Ureter (tissue), 1 donor: ENCODE measurements at regions not wholly inside any gene's neighbourhood (a gene's known extent, or its start where the extent isn't known, plus 50 kb on each side); places are given as distances from the start of the nearest gene placed in this dataset.
"Not testable (repeated sequence)": the region's sequence is repeated elsewhere in the genome, so short reads cannot be mapped to it uniquely, and the experiment has no call there.

Experiments
- DNase-seq: peaks from one replicate; pipeline ENCODE4 v3.0.0-alpha.2; 2020; ENCODE audit warnings: low spot score
- donor health status: DM: yes; HTN: yes; CAD: no.

- DNase-seq: no peak
These were observed 203.2 kb downstream of the LAS1L start for GRCh38 chrX:65331371-65331770.

- no peak for DNase-seq
These were observed 234.3 kb downstream of the LAS1L start for GRCh38 chrX:65300104-65300809.

- not testable (repeated sequence) for DNase-seq
These were observed 251.7 kb downstream of the LAS1L start for GRCh38 chrX:65282905-65283304.

GRCh38 chrX:65273152-65273551 is 261.4 kb downstream of the LAS1L start:
- DNase-seq: no peak

GRCh38 chrX:65266482-65266881 is 268.1 kb downstream of the LAS1L start:
- DNase-seq: no peak

- DNase-seq: no peak
These were observed 277.6 kb upstream of the ZC4H2 start for GRCh38 chrX:65253817-65254216.

- DNase-seq: no peak
These were observed 264.9 kb upstream of the ZC4H2 start for GRCh38 chrX:65241059-65241721.

GRCh38 chrX:65203545-65203944 is 227.3 kb upstream of the ZC4H2 start:
- no peak for DNase-seq

GRCh38 chrX:65196758-65197360 is 220.6 kb upstream of the ZC4H2 start:
- no peak for DNase-seq

- no peak for DNase-seq
These were observed 219.4 kb upstream of the ZC4H2 start for GRCh38 chrX:65195621-65196020.

- DNase-seq: no peak
These were observed 218.3 kb upstream of the ZC4H2 start for GRCh38 chrX:65194547-65194946.

GRCh38 chrX:65163325-65163724 is 187.1 kb upstream of the ZC4H2 start:
- not testable (repeated sequence) for DNase-seq

- no peak for DNase-seq
These were observed 172.0 kb upstream of the ZC4H2 start for GRCh38 chrX:65148232-65148631.

- DNase-seq: no peak
These were observed 160.2 kb upstream of the ZC4H2 start for GRCh38 chrX:65136424-65136823.

- no peak for DNase-seq
These were observed 151.6 kb upstream of the ZC4H2 start for GRCh38 chrX:65127842-65128241.

- DNase-seq: no peak
These were observed 122.6 kb upstream of the ZC4H2 start for GRCh38 chrX:65098851-65099250.

- no peak for DNase-seq
These were observed 117.4 kb upstream of the ZC4H2 start for GRCh38 chrX:65093658-65094057.

- no peak for DNase-seq
These were observed 97.0 kb upstream of the ZC4H2 start for GRCh38 chrX:65073233-65073632.

- DNase-seq: no peak
These were observed 96.3 kb upstream of the ZC4H2 start for GRCh38 chrX:65072590-65072989.

GRCh38 chrX:65058626-65059025 is 82.4 kb upstream of the ZC4H2 start:
- DNase-seq: not testable (repeated sequence)

- no peak for DNase-seq
These were observed 68.8 kb upstream of the ZC4H2 start for GRCh38 chrX:65045001-65045400.

- DNase-seq: no peak
These were observed 59.2 kb upstream of the ZC4H2 start for GRCh38 chrX:65035446-65035770.
